SK-N-SH treated with all-trans-retinoic acid at 6 μM for 48 hours (cell line): ENCODE measurements at regions not wholly inside any gene's neighbourhood (a gene's known extent, or its start where the extent isn't known, plus 50 kb on each side); places are given as distances from the start of the nearest gene placed in this dataset.

ENCODE experiments used
- ARNTL ChIP-seq: fragments of 450-650 bp; formaldehyde crosslinking; IDR thresholded peaks from 2 replicates; pipeline ENCODE4 v1.5.0; 2020; ENCODE audit warnings: low read depth, mild to moderate bottlenecking, moderate library complexity, borderline replicate concordance
- GLIS3 ChIP-seq: fragments of 250-450 bp; sonication (Bioruptor Pico); IDR thresholded peaks from 2 replicates; pipeline ENCODE4 v1.5.0; 2020; ENCODE audit warnings: mild to moderate bottlenecking, moderate library complexity
- ISL1 ChIP-seq: fragments of 250-450 bp; sonication (Bioruptor Pico); IDR thresholded peaks from 2 replicates; pipeline ENCODE4 v2.1.2; 2022; ENCODE audit warnings: mild to moderate bottlenecking, moderate library complexity
- OSR1 ChIP-seq: fragments of 250-450 bp; sonication (Bioruptor Pico); IDR thresholded peaks from 2 replicates; pipeline ENCODE4 v1.8.0; 2022; ENCODE audit warnings: moderate library complexity, mild to moderate bottlenecking, inconsistent platforms
- TOX ChIP-seq: fragments of 250-450 bp; sonication (Bioruptor Pico); IDR thresholded peaks from 2 replicates; pipeline ENCODE4 v1.8.0; 2021; ENCODE audit warnings: mild to moderate bottlenecking, moderate library complexity, borderline replicate concordance
- ZFP30 ChIP-seq: fragments of 450-650 bp; formaldehyde crosslinking; IDR thresholded peaks from 2 replicates; pipeline ENCODE4 v1.5.0; 2022; ENCODE audit warnings: mild to moderate bottlenecking, moderate library complexity
- TF ChIP-seq, protein P1 (sequence below): fragments of 250-450 bp; sonication (Bioruptor Pico); IDR thresholded peaks from 2 replicates; pipeline ENCODE4 v1.8.0; 2021; ENCODE audit warnings: low read depth, mild to moderate bottlenecking, moderate library complexity, borderline replicate concordance
- TF ChIP-seq, protein P2 (sequence below): fragments of 250-450 bp; sonication (Bioruptor Pico); IDR thresholded peaks from 2 replicates; pipeline ENCODE4 v1.5.1; 2020; ENCODE audit warnings: low read depth, mild to moderate bottlenecking, moderate library complexity

DNA sequence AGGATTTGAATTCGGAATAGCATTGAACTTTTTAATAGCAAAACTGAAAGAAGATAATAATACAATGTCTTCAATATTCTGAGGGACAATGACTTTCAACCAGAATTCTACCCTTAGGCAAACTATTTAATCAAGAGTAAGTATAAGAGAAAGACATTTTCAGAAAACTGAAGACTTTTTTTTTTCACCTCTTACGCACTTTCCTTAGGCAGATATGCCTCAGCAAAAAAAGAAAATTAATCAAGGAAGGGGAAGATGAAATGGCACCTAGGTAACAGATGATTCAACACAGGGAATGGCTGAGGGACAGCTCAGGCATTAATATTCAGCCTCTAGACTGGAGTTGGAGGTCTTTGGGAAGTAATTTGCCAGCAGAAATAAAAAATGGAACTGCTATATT, 184.9 kb downstream of the URB2 start:
- TF ChIP-seq OSR1 (CRISPR knock-in tag) (no peak), ISL1 (no peak), TOX (no peak), ZFP30 (no peak), GLIS3 (CRISPR knock-in tag) (no peak), ARNTL (CRISPR knock-in tag) (no peak)
- TF ChIP-seq, protein P1, sequence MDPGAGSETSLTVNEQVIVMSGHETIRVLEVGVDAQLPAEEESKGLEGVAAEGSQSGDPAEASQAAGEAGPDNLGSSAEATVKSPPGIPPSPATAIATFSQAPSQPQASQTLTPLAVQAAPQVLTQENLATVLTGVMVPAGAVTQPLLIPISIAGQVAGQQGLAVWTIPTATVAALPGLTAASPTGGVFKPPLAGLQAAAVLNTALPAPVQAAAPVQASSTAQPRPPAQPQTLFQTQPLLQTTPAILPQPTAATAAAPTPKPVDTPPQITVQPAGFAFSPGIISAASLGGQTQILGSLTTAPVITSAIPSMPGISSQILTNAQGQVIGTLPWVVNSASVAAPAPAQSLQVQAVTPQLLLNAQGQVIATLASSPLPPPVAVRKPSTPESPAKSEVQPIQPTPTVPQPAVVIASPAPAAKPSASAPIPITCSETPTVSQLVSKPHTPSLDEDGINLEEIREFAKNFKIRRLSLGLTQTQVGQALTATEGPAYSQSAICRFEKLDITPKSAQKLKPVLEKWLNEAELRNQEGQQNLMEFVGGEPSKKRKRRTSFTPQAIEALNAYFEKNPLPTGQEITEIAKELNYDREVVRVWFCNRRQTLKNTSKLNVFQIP, result no peak
- TF ChIP-seq, protein P2, sequence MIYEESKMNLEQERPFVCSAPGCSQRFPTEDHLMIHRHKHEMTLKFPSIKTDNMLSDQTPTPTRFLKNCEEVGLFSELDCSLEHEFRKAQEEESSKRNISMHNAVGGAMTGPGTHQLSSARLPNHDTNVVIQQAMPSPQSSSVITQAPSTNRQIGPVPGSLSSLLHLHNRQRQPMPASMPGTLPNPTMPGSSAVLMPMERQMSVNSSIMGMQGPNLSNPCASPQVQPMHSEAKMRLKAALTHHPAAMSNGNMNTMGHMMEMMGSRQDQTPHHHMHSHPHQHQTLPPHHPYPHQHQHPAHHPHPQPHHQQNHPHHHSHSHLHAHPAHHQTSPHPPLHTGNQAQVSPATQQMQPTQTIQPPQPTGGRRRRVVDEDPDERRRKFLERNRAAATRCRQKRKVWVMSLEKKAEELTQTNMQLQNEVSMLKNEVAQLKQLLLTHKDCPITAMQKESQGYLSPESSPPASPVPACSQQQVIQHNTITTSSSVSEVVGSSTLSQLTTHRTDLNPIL (CRISPR knock-in tag), result no peak
